Aorta (tissue), 5 donors: ENCODE measurements at regions not wholly inside any gene's neighbourhood (a gene's known extent, or its start where the extent isn't known, plus 50 kb on each side); places are given as distances from the start of the nearest gene placed in this dataset.

ENCODE experiments used
- ATAC-seq: fragments of 200-7000 bp; cut with Tn5 transposase; one replicate; pipeline ENCODE4 v1.9.1; 2022; ENCODE audit warnings: moderate library complexity; ENCODE audit not compliant: low FRiP score
- DNase-seq, 2 donors: peaks; one replicate each; pipeline ENCODE4 v3.0.0-alpha.2; 2020
- H3K27ac ChIP-seq, 2 donors: one replicate each; pipeline ENCODE4 v1.5.1; 2013; ENCODE audit warnings: low read length in 2 of 2, mild to moderate bottlenecking in 2 of 2, moderate library complexity in 2 of 2, control low read depth in 1 of 2, inconsistent platforms in 1 of 2, low read depth in 1 of 2
- H3K27me3 ChIP-seq, 2 donors: one replicate each; pipeline ENCODE4 v1.6.1; 2013; ENCODE audit warnings: control low read depth in 1 of 2, low read length in 1 of 2, mild to moderate bottlenecking in 1 of 2, moderate library complexity in 1 of 2; ENCODE audit not compliant: insufficient read depth in 2 of 2, control insufficient read depth in 1 of 2
- H3K36me3 ChIP-seq, 2 donors: one replicate each; pipeline ENCODE4 v1.6.1; 2013; ENCODE audit warnings: control low read depth in 1 of 2, low read length in 1 of 2, mild to moderate bottlenecking in 1 of 2; ENCODE audit not compliant: insufficient read depth in 2 of 2, control insufficient read depth in 1 of 2
- H3K4me1 ChIP-seq, 2 donors: one replicate each; pipeline ENCODE4 v1.6.1; 2013; ENCODE audit warnings: low read length in 2 of 2, control low read depth in 1 of 2, mild to moderate bottlenecking in 1 of 2, moderate library complexity in 1 of 2; ENCODE audit not compliant: insufficient read depth in 2 of 2, control insufficient read depth in 1 of 2
- H3K4me3 ChIP-seq, 2 donors: one replicate each; pipeline ENCODE4 v1.5.1; 2013; ENCODE audit warnings: low read length in 2 of 2, control low read depth in 1 of 2, mild to moderate bottlenecking in 1 of 2
- H3K9me3 ChIP-seq: one replicate; pipeline ENCODE4 v1.6.1; 2013; ENCODE audit warnings: mild to moderate bottlenecking, low read length; ENCODE audit not compliant: control insufficient read depth
- WGBS, 2 donors: extraction: QIAGEN DNeasy Blood & Tissue Kit; methylation state at CpG; one replicate each; pipeline ENCODE4 v1.1.7; 2013; 5-methylcytosine and 5-hydroxymethylcytosine counted together
- intact Hi-C, 2 donors: fragments of 100-400 bp; cut with DNase I; formaldehyde crosslinking; loops; one replicate each; pipeline versions ENCODE4 v1.14.2 to v1.15.0; 2022
- donor health status: healthy with polysubstance abuse.
- donor health status: Bipolar disorder and iron deficiency.
- donor health status: DM: no; HTN: no; CAD: no.
- donor health status: DM: no; HTN: no; CAD: no.
- donor health status: DM: yes; HTN: yes; CAD: no.

GRCh38 chr15:26477044-26477443 is 295.8 kb downstream of the GABRB3 start:
- Histone ChIP-seq H3K36me3 (no peaks in the 10 kb centered on the region), H3K27ac (no peak overlapping the region), H3K4me3 (no peak overlapping the region), H3K9me3 (peaks cover 1% of the 10 kb centered on the region), H3K27me3 (no peaks in the 10 kb centered on the region), H3K4me1 (no peaks in the 10 kb centered on the region)
- intact Hi-C loops = no loop called here
- 85 to 86% methylated on average over 5 of the region's 5 CpGs for WGBS, 2 donors
- ATAC-seq = no peak
- DNase-seq = no peak

- WGBS, 2 donors = 69 to 77% methylated on average over 7 of the region's 7 CpGs
- Histone ChIP-seq H3K27me3 (no peaks in the 10 kb centered on the region), H3K4me1 (no peaks in the 10 kb centered on the region), H3K9me3 (peaks cover 1% of the 10 kb centered on the region), H3K4me3 (no peak overlapping the region), H3K27ac (no peak overlapping the region), H3K36me3 (no peaks in the 10 kb centered on the region)
- intact Hi-C loops = no loop called here
- DNase-seq (no peak), ATAC-seq (no peak)
Observed at GRCh38 chr15:26475554-26475953, 297.3 kb downstream of the GABRB3 start.

GRCh38 chr15:26472661-26473060 is 300.2 kb downstream of the GABRB3 start:
- H3K27ac ChIP-seq = no peak overlapping the region
- H3K27me3 ChIP-seq = no peaks in the 10 kb centered on the region
- no peaks in the 10 kb centered on the region for H3K4me1 ChIP-seq
- WGBS, 2 donors = 70 to 75% methylated on average over 5 of the region's 5 CpGs
- H3K9me3 ChIP-seq = peaks cover 3% of the 10 kb centered on the region
- H3K4me3 ChIP-seq = no peak overlapping the region
- no peak for DNase-seq
- H3K36me3 ChIP-seq = no peaks in the 10 kb centered on the region
- intact Hi-C loops = no loop called here
- ATAC-seq = no peak

- ATAC-seq (no peak), DNase-seq (no peak)
- intact Hi-C loops = no loop called here
- Histone ChIP-seq H3K36me3 (no peaks in the 10 kb centered on the region), H3K9me3 (peaks cover under 1% of the 10 kb centered on the region), H3K27me3 (no peaks in the 10 kb centered on the region), H3K27ac (no peak overlapping the region), H3K4me3 (no peak overlapping the region), H3K4me1 (no peaks in the 10 kb centered on the region)
- WGBS, 2 donors = 82 to 84% methylated on average over 13 of the region's 13 CpGs
Observed at GRCh38 chr15:26461847-26462608, 310.8 kb downstream of the GABRB3 start.

- intact Hi-C loops = no loop called here
- DNase-seq (no peak), ATAC-seq (peak; percentile 56)
- WGBS, 2 donors = 56% methylated on average over 2 of the region's 2 CpGs
- no peaks in the 10 kb centered on the region for H3K27me3 ChIP-seq
- no peak overlapping the region for H3K27ac ChIP-seq
- no peaks in the 10 kb centered on the region for H3K36me3 ChIP-seq
- no peak overlapping the region for H3K4me3 ChIP-seq
- no peaks in the 10 kb centered on the region for H3K4me1 ChIP-seq
- H3K9me3 ChIP-seq = peaks cover 2% of the 10 kb centered on the region
Observed at GRCh38 chr15:26460165-26460564, 312.7 kb downstream of the GABRB3 start.

- Histone ChIP-seq H3K9me3 (peaks cover 4% of the 10 kb centered on the region), H3K27me3 (no peaks in the 10 kb centered on the region), H3K4me1 (no peaks in the 10 kb centered on the region), H3K4me3 (no peak overlapping the region), H3K36me3 (no peaks in the 10 kb centered on the region), H3K27ac (no peak overlapping the region)
- ATAC-seq (no peak), DNase-seq (no peak)
- whole genome bisulfite sequencing, 2 donors = 55 to 61% methylated on average over 2 of the region's 2 CpGs
- intact Hi-C loops = no loop called here
Observed at GRCh38 chr15:26455828-26456227, 317.0 kb downstream of the GABRB3 start.

- intact Hi-C loops = no loop called here
- H3K27me3 ChIP-seq = no peaks in the 10 kb centered on the region
- H3K4me1 ChIP-seq = no peaks in the 10 kb centered on the region
- DNase-seq (no peak), ATAC-seq (no peak)
- H3K9me3 ChIP-seq = peaks cover 5% of the 10 kb centered on the region
- no peaks in the 10 kb centered on the region for H3K36me3 ChIP-seq
- 37 to 42% methylated on average over 2 of the region's 2 CpGs for WGBS, 2 donors
- H3K4me3 ChIP-seq = no peak overlapping the region
- no peak overlapping the region for H3K27ac ChIP-seq
Observed at GRCh38 chr15:26453914-26454313, 319.0 kb downstream of the GABRB3 start.

GRCh38 chr15:26451995-26452394 is 320.9 kb downstream of the GABRB3 start:
- WGBS, 2 donors = 63 to 75% methylated on average over 6 of the region's 6 CpGs
- Histone ChIP-seq H3K27me3 (no peaks in the 10 kb centered on the region), H3K9me3 (peaks cover 5% of the 10 kb centered on the region), H3K36me3 (no peaks in the 10 kb centered on the region), H3K27ac (no peak overlapping the region), H3K4me3 (no peak overlapping the region), H3K4me1 (no peaks in the 10 kb centered on the region)
- intact Hi-C loops = no loop called here
- DNase-seq (no peak), ATAC-seq (no peak)

GRCh38 chr15:26449291-26449690 is 323.6 kb downstream of the GABRB3 start:
- 52 to 58% methylated on average over 7 of the region's 7 CpGs for WGBS, 2 donors

More at GRCh38 chr15:26449291-26449690, 323.6 kb downstream of the GABRB3 start:
- ATAC-seq (no peak), DNase-seq (no peak)
- intact Hi-C loops = no loop called here
- H3K36me3 ChIP-seq = no peaks in the 10 kb centered on the region
- H3K9me3 ChIP-seq = peaks cover 3% of the 10 kb centered on the region
- H3K4me3 ChIP-seq = no peak overlapping the region
- no peaks in the 10 kb centered on the region for H3K4me1 ChIP-seq
- H3K27ac ChIP-seq = no peak overlapping the region
- no peaks in the 10 kb centered on the region for H3K27me3 ChIP-seq
